ENCODE measurements at regions not wholly inside any gene's neighbourhood (a gene's known extent, or its start where the extent isn't known, plus 50 kb on each side); places are given as distances from the start of the nearest gene placed in this dataset.

DNA sequence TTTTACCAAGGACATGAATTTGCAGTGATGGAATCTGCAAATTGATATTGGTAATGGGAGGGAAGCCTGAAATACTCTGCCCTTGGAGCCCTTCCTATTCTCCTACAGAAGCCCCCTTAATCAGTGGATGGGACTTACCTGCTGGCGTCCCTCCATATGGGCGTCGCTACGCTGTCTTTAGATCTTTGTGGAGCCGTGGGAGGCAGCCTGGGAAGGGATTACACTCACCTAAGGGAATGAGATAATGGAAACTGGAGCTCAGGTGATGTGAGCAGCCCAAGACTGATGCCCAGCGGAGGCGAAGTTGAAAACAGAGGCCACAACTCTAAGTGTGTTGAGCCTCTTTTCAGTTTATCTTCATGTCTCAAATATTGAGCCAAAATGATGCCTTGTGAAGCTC lies 306.6 kb downstream of the MYCN start:
- Histone ChIP-seq H3K18ac (ENCODE audit: insufficient read length, low read depth, low read length) (no peak overlapping the region), H3K4ac (ENCODE audit: low read depth, low read length) (no peak overlapping the region), H2BK20ac (ENCODE audit: low read depth, low read length, poor library complexity, severe bottlenecking) (no peak overlapping the region), H4K8ac (replicated peaks; ENCODE audit: insufficient read length, low read depth, low read length) (no peak overlapping the region), H3K4me2 (ENCODE audit: insufficient read depth, insufficient read length, low read length) (no peak overlapping the region), H4K91ac (ENCODE audit: insufficient read length, low read depth, low read length) (no peak overlapping the region), H2AFZ (ENCODE audit: low read length) (no peak overlapping the region), H3K23ac (ENCODE audit: insufficient read length, low read depth, low read length) (no peak overlapping the region), H2BK15ac (ENCODE audit: low read depth, low read length) (no peak overlapping the region), H3K27me3 (ENCODE audit: insufficient read depth, low read length) (no peaks in the 10 kb centered on the region), H3K79me1 (ENCODE audit: insufficient read depth, low read depth, low read length, poor library complexity, severe bottlenecking) (no peaks in the 10 kb centered on the region), H2BK5ac (ENCODE audit: insufficient read length, low read length) (no peak overlapping the region), H4K20me1 (ENCODE audit: control insufficient read depth, insufficient read depth, insufficient read length) (no peaks in the 10 kb centered on the region), H3K9me3 (ENCODE audit: control insufficient read depth, low read depth, low read length) (no peaks in the 10 kb centered on the region), H3K14ac (ENCODE audit: insufficient read depth, low read length) (no peak overlapping the region), H3K79me2 (ENCODE audit: insufficient read depth, low read length) (no peaks in the 10 kb centered on the region; the same call in 1 of the 2 replicates), H2AK5ac (ENCODE audit: insufficient read length, low read length) (no peak overlapping the region), H2BK12ac (ENCODE audit: insufficient read length, low read depth, low read length) (no peak overlapping the region), H3K56ac (ENCODE audit: insufficient read length, low read depth, low read length) (no peak overlapping the region), H3T11ph (ENCODE audit: low read length) (no peak overlapping the region), H3K9ac (ENCODE audit: extremely low read depth, insufficient read length, low read length) (no peak overlapping the region), H4K5ac (ENCODE audit: insufficient read length, low read depth, low read length) (no peak overlapping the region), H2BK120ac (ENCODE audit: low read depth, low read length, poor library complexity, severe bottlenecking) (no peak overlapping the region), H3K4me1 (ENCODE audit: insufficient read depth, low read length) (no peaks in the 10 kb centered on the region; the same call in 1 of the 2 replicates), H3K23me2 (ENCODE audit: insufficient read length, low read depth, low read length, poor library complexity, severe bottlenecking) (no peaks in the 10 kb centered on the region), H3K27ac (ENCODE audit: insufficient read length, low read depth, low read length) (no peak overlapping the region)
- no peak for TF ChIP-seq CTCF (conservative IDR thresholded peaks at IDR 0.05)
- peaks cover 20% of the 10 kb centered on the region in 2 experiments for H3K4me1 Mint-ChIP-seq
- peak overlapping the region in 1 of 3 experiments; percentile 73; a peak in 1 of 7 replicates for H3K27ac Mint-ChIP-seq
- DNase-seq: no peak
- H3K4me3 Mint-ChIP-seq: no peak overlapping the region
- H3K9me3 Mint-ChIP-seq: no peaks in the 10 kb centered on the region; a peak in 1 of 5 replicates
- H3K27me3 Mint-ChIP-seq (ENCODE audit: low read depth): peaks cover 6% of the 10 kb centered on the region; the same call in 1 of the 2 replicates
- no peaks in the 10 kb centered on the region for H3K36me3 Mint-ChIP-seq (ENCODE audit: insufficient read depth in 1 of 3, low read depth in 3 of 3)
- WGBS (ENCODE audit: extremely low coverage, insufficient read length, low lambda C conversion rate): no CpG with 5 or more reads among the region's 7 CpGs

Measured in H9 (cell line).